HepG2 (cell line): ENCODE measurements at regions not wholly inside any gene's neighbourhood (a gene's known extent, or its start where the extent isn't known, plus 50 kb on each side); places are given as distances from the start of the nearest gene placed in this dataset.

Experiments used
- ATAC-seq: fragments of 200-7000 bp; cut with Tn5 transposase; 3 replicates; pipeline ENCODE4 v1.9.1; 2020; ENCODE audit warnings: mild to moderate bottlenecking, moderate library complexity
- BruUV-seq: library from RNA; stranded (reverse); fragments of 400-500 nt; replicated peaks from 2 replicates; lab custom pipeline; 2021; lab: Mats Ljungman, UMichigan
- CTCF ChIA-PET: fragments of 300-600 bp; formaldehyde crosslinking; extraction: SDS; loops from one replicate; lab custom pipeline; 2021; ENCODE audit warnings: low total read pairs, inconsistent platforms, low intra/inter-chr PET ratio; lab: Yijun Ruan, JAX
- POLR2A ChIA-PET: fragments of 350-600 bp; sonication (Branson Sonifier 250); formaldehyde crosslinking; loops from one replicate; lab custom pipeline; 2020; ENCODE audit warnings: antibody characterized with exemption, inconsistent platforms; lab: Yijun Ruan, JAX
- DNase-seq: peaks from one replicate; pipeline ENCODE4 v3.0.0-alpha.2; 2015; ENCODE audit warnings: low spot score
- FAIRE-seq: peaks from 3 replicates; lab custom pipeline; 2011; peaks lifted over from hg19 to GRCh38; lab: Jason Lieb, UNC
- H2AFZ ChIP-seq: one replicate; pipeline ENCODE4 v1.6.1; 2011; ENCODE audit warnings: low read length, inconsistent platforms
- H3K27ac ChIP-seq: fragments of 300-600 bp; 3 replicates; pipeline ENCODE4 v1.8.0; 2011; ENCODE audit warnings: mixed run types, mild to moderate bottlenecking, mixed read lengths, low read length, inconsistent platforms; ENCODE audit not compliant: insufficient read depth; ENCODE audit errors: extremely low read length
- H3K27me3 ChIP-seq, 2 experiments: fragments of 200-600 bp in 1 of 2; 2 replicates in 1 of 2; 3 replicates in 1 of 2; pipeline versions ENCODE4 v1.6.0 to v1.8.0; 2011; ENCODE audit warnings: low read length in 2 of 2, mild to moderate bottlenecking in 2 of 2, moderate library complexity in 2 of 2, inconsistent platforms in 1 of 2; ENCODE audit not compliant: insufficient read depth in 2 of 2, control insufficient read depth in 1 of 2
- H3K36me3 ChIP-seq, 2 experiments: fragments of 200-600 bp in 1 of 2; replicated peaks in 1 of 2; 2 replicates in 1 of 2; 3 replicates in 1 of 2; pipeline versions ENCODE4 v1.5.1 to v1.8.0; 2011; ENCODE audit warnings: low read length in 2 of 2, inconsistent platforms in 1 of 2; ENCODE audit not compliant: insufficient read depth in 2 of 2, control insufficient read depth in 1 of 2
- H3K4me1 ChIP-seq: 2 replicates; pipeline ENCODE4 v1.5.1; 2012; ENCODE audit warnings: low read length, inconsistent platforms; ENCODE audit not compliant: insufficient read depth
- H3K4me2 ChIP-seq: 2 replicates; pipeline ENCODE4 v1.6.0; 2011; ENCODE audit warnings: low read depth, low read length, inconsistent platforms
- H3K4me3 ChIP-seq, 3 experiments: fragments of 200-600 bp in 1 of 3; sonication (generic), shearing (Covaris generic) in 1 of 3; replicated peaks in 1 of 3; 2 replicates each; pipeline ENCODE4 v1.5.1; 2011 to 2016; ENCODE audit warnings: low read length in 3 of 3, inconsistent platforms in 2 of 3, low read depth in 2 of 3, mild to moderate bottlenecking in 2 of 3, control low read depth in 1 of 3, mixed read lengths in 1 of 3; ENCODE audit not compliant: insufficient read depth in 1 of 3
- H3K79me2 ChIP-seq: one replicate; pipeline ENCODE4 v1.6.1; 2011; ENCODE audit warnings: low read length, inconsistent platforms; ENCODE audit not compliant: insufficient read depth
- H3K9ac ChIP-seq: 2 replicates; pipeline ENCODE4 v1.6.0; 2011; ENCODE audit warnings: mild to moderate bottlenecking, low read depth, low read length, inconsistent platforms; ENCODE audit not compliant: insufficient read depth
- H3K9me3 ChIP-seq: 2 replicates; pipeline ENCODE4 v1.5.1; 2012; ENCODE audit warnings: mild to moderate bottlenecking, low read length
- H4K20me1 ChIP-seq: 2 replicates; pipeline ENCODE4 v1.6.0; 2011; ENCODE audit warnings: inconsistent platforms, mild to moderate bottlenecking, low read length, moderate library complexity; ENCODE audit not compliant: insufficient read depth
- BCL6 ChIP-seq: IDR thresholded peaks from 2 replicates; pipeline ENCODE4 v1.6.1; 2016; ENCODE audit warnings: missing genetic modification reagents, missing compliant biosample characterization
- BRD4 ChIP-seq: sonication (generic); formaldehyde crosslinking; IDR thresholded peaks from 2 replicates; pipeline ENCODE4 v1.4.0; 2020; ENCODE audit warnings: missing genetic modification reagents
- CHD4 ChIP-seq: fragments of 200-600 bp; sonication (generic); IDR thresholded peaks from 2 replicates; pipeline ENCODE4 v1.7.0; 2017; ENCODE audit warnings: mild to moderate bottlenecking, low read length, borderline replicate concordance
- FOXJ3 ChIP-seq: sonication (generic); formaldehyde crosslinking; IDR thresholded peaks from 2 replicates; pipeline ENCODE4 v1.4.0; 2020; ENCODE audit warnings: missing genetic modification reagents, mild to moderate bottlenecking, borderline replicate concordance
- GTF3A ChIP-seq: sonication (generic); formaldehyde crosslinking; conservative IDR thresholded peaks from 2 replicates; pipeline ENCODE4 v1.4.0; 2020; ENCODE audit warnings: mild to moderate bottlenecking, missing genetic modification reagents
- PRPF4 ChIP-seq: fragments of 200-400 bp; formaldehyde crosslinking; IDR thresholded peaks from 2 replicates; pipeline ENCODE4 v1.6.1; 2016; ENCODE audit warnings: low read length, low read depth; ENCODE audit not compliant: poor library complexity, severe bottlenecking
- RFX5 ChIP-seq: IDR thresholded peaks from 2 replicates; pipeline ENCODE4 v1.6.1; 2011; ENCODE audit warnings: low read depth, low read length, improper control_type of control experiment
- SAP130 ChIP-seq: IDR thresholded peaks from 2 replicates; pipeline ENCODE4 v1.6.1; 2016; ENCODE audit warnings: low read depth
- SOX5 ChIP-seq: IDR thresholded peaks from 2 replicates; pipeline ENCODE4 v1.6.1; 2016; ENCODE audit warnings: borderline replicate concordance
- SOX6 ChIP-seq, 2 experiments: fragments of 450-650 bp in 1 of 2; sonication (generic) in 1 of 2; formaldehyde crosslinking in 1 of 2; IDR thresholded peaks; 2 replicates each; pipeline versions ENCODE4 v1.4.0 to v1.6.1; 2017 to 2020; ENCODE audit warnings: antibody characterized with exemption in 1 of 2, mild to moderate bottlenecking in 1 of 2, missing genetic modification reagents in 1 of 2
- STAG1 ChIP-seq: sonication (generic); formaldehyde crosslinking; IDR thresholded peaks from 2 replicates; pipeline ENCODE4 v1.4.0; 2020; ENCODE audit warnings: missing genetic modification reagents
- ZNF12 ChIP-seq: sonication (generic); formaldehyde crosslinking; IDR thresholded peaks from 2 replicates; pipeline ENCODE4 v1.5.0; 2020; ENCODE audit warnings: missing genetic modification reagents
- ZNF317 ChIP-seq: sonication (generic); formaldehyde crosslinking; IDR thresholded peaks from 2 replicates; pipeline ENCODE4 v1.5.0; 2020; ENCODE audit warnings: mild to moderate bottlenecking, missing genetic modification reagents
- ZNF331 ChIP-seq: sonication (generic); formaldehyde crosslinking; IDR thresholded peaks from 2 replicates; pipeline ENCODE4 v1.4.0; 2020; ENCODE audit warnings: missing genetic modification reagents
- ZNF644 ChIP-seq: IDR thresholded peaks from 2 replicates; pipeline ENCODE4 v1.6.1; 2016; ENCODE audit warnings: low read depth
- ZNF780A ChIP-seq: sonication (generic); formaldehyde crosslinking; IDR thresholded peaks from 2 replicates; pipeline ENCODE4 v1.8.0; 2022; ENCODE audit warnings: mild to moderate bottlenecking, missing genetic modification reagents, moderate library complexity
- WGBS: methylation state at CpG from one replicate; pipeline ENCODE4 v1.1.6; 2017; ENCODE audit warnings: low lambda C conversion rate; 5-methylcytosine and 5-hydroxymethylcytosine counted together
- in situ Hi-C: cut with HindIII; loops from 2 replicates; pipeline ENCODE4 v1.10.0; 2017; ENCODE audit warnings: low pct_unique_long_range_greater_than_20kb; ENCODE audit not compliant: extremely low pct_ligation_motif_present
- intact Hi-C: fragments of 100-400 bp; cut with micrococcal nuclease; formaldehyde crosslinking; loops from one replicate; pipeline ENCODE4 v1.10.0; 2022; ENCODE audit not compliant: unreplicated experiment
- TF ChIP-seq, protein P1 (sequence below): sonication (generic); formaldehyde crosslinking; IDR thresholded peaks from 2 replicates; pipeline ENCODE4 v1.4.0; 2020; ENCODE audit warnings: missing genetic modification reagents, borderline replicate concordance
- TF ChIP-seq, protein P2 (sequence below): IDR thresholded peaks from 2 replicates; pipeline ENCODE4 v1.6.1; 2016; ENCODE audit warnings: mild to moderate bottlenecking

DNA sequence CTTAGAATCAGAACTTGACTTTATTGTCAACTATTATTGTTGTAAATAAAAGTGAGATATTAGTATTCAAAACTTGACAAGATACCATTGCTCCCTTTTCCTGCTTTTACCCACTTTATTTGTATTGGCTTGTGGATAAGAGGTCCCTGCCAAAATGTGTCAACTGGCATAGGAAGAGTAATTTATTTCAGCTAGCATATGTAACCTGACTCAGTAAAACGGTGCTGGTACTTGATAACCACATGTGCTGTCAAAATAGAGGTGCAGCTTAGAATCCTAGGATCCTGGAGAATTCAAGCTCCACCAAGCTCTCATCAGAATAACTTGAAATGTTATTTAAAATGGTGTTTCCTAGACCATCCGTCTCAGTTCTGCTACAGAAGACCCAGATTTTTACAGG lies 90.2 kb upstream of the TGFBR2 start (continued):
- TF ChIP-seq PRPF4, result no peak

DNA sequence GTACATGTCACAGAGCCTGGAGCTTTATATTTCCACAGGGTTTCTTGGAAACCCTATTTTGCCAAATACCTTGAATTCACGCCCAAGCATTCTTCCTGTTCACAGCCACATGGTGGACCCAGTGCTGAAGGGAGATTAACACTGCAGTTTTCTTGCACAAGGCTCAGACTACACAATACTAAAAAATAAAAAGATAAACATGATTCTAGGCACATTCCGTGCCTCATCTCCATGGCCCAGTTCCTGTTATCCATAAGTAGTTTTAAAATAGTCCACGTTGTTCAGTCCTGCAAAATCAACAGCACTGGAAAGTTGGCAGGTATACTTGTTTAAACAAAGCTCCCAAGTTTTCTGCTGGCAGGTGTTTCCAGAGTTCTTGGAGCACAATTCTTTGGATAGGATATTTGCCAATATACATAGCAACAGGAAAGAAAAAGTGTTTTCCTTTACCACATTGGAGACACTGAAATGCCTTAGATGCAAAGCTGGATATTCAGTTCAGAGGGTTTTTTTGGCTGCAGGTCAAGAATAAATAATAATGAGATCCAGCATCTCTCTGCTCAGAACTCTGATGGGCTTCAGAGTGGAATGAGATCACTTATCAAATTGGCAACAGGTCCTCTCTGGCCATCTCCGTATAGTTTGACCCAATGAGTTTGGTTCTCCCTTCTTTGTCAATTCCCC lies 88.1 kb upstream of the TGFBR2 start:
- POLR2A ChIA-PET, result interaction anchor here (1.5 kb wide), 1 partner anchor 60 kb away, joined by 3 read pairs; no protein-coding TSS in a partner anchor
- Histone ChIP-seq H3K4me2 (peak overlapping the region; percentile 28), H3K9ac (no peak overlapping the region), H3K9me3 (no peaks in the 10 kb centered on the region), H3K4me1 (peaks cover 35% of the 10 kb centered on the region), H3K4me3 (no peak overlapping the region), H3K27ac (peak overlapping the region; percentile 7), H3K27me3 (no peaks in the 10 kb centered on the region), H3K79me2 (no peaks in the 10 kb centered on the region), H2AFZ (peak overlapping the region; percentile 12), H4K20me1 (no peaks in the 10 kb centered on the region), H3K36me3 (no peaks in the 10 kb centered on the region)
- FAIRE-seq (no peak), DNase-seq (peak; percentile 68), ATAC-seq (peak; percentile 67)
- in situ Hi-C loops (no loop called here), intact Hi-C loops (no loop called here)
- BruUV-seq, result no TSS peak
- CTCF ChIA-PET, result no interaction called here
- 45% methylated on average over 4 of the region's 4 CpGs for WGBS
- TF ChIP-seq BCL6 (CRISPR knock-in tag) (peak; percentile 57; the same call in 1 of the 2 replicates), CHD4 (no peak), BRD4 (CRISPR knock-in tag) (no peak), SOX6 (IDR thresholded peaks at IDR 0.05) (no peak), SOX6 (CRISPR knock-in tag; IDR thresholded peaks at IDR 0.05) (peak; percentile 32; the same call in 1 of the 2 replicates), STAG1 (CRISPR knock-in tag) (peak; percentile 45), SOX5 (CRISPR knock-in tag) (peak; percentile 46; the same call in 1 of the 2 replicates), RFX5 (peak; percentile 72), ZNF12 (CRISPR knock-in tag) (0 out of 2 replicates have a peak, but pooled peaks have one; percentile 27), ZNF317 (CRISPR knock-in tag) (peak; percentile 83), GTF3A (no peak), ZNF780A (CRISPR knock-in tag) (no peak), ZNF331 (CRISPR knock-in tag) (peak; percentile 26; the same call in 1 of the 2 replicates), FOXJ3 (CRISPR knock-in tag) (0 out of 2 replicates have a peak, but pooled peaks have one; percentile 29), ZNF644 (CRISPR knock-in tag) (0 out of 2 replicates have a peak, but pooled peaks have one; percentile 61), SAP130 (CRISPR knock-in tag) (peak; percentile 33; the same call in 1 of the 2 replicates)
- TF ChIP-seq, protein P1, sequence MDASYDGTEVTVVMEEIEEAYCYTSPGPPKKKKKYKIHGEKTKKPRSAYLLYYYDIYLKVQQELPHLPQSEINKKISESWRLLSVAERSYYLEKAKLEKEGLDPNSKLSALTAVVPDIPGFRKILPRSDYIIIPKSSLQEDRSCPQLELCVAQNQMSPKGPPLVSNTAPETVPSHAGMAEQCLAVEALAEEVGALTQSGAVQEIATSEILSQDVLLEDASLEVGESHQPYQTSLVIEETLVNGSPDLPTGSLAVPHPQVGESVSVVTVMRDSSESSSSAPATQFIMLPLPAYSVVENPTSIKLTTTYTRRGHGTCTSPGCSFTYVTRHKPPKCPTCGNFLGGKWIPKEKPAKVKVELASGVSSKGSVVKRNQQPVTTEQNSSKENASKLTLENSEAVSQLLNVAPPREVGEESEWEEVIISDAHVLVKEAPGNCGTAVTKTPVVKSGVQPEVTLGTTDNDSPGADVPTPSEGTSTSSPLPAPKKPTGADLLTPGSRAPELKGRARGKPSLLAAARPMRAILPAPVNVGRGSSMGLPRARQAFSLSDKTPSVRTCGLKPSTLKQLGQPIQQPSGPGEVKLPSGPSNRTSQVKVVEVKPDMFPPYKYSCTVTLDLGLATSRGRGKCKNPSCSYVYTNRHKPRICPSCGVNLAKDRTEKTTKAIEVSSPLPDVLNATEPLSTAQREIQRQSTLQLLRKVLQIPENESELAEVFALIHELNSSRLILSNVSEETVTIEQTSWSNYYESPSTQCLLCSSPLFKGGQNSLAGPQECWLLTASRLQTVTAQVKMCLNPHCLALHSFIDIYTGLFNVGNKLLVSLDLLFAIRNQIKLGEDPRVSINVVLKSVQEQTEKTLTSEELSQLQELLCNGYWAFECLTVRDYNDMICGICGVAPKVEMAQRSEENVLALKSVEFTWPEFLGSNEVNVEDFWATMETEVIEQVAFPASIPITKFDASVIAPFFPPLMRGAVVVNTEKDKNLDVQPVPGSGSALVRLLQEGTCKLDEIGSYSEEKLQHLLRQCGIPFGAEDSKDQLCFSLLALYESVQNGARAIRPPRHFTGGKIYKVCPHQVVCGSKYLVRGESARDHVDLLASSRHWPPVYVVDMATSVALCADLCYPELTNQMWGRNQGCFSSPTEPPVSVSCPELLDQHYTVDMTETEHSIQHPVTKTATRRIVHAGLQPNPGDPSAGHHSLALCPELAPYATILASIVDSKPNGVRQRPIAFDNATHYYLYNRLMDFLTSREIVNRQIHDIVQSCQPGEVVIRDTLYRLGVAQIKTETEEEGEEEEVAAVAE (CRISPR knock-in tag), result no peak
- TF ChIP-seq, protein P2, sequence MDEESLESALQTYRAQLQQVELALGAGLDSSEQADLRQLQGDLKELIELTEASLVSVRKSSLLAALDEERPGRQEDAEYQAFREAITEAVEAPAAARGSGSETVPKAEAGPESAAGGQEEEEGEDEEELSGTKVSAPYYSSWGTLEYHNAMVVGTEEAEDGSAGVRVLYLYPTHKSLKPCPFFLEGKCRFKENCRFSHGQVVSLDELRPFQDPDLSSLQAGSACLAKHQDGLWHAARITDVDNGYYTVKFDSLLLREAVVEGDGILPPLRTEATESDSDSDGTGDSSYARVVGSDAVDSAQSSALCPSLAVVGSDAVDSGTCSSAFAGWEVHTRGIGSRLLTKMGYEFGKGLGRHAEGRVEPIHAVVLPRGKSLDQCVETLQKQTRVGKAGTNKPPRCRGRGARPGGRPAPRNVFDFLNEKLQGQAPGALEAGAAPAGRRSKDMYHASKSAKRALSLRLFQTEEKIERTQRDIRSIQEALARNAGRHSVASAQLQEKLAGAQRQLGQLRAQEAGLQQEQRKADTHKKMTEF, result 0 out of 2 replicates have a peak, but pooled peaks have one; percentile 28
